GM12872 (cell line): ENCODE measurements at regions not wholly inside any gene's neighbourhood (a gene's known extent, or its start where the extent isn't known, plus 50 kb on each side); places are given as distances from the start of the nearest gene placed in this dataset.
A peak's percentile ranks its signal among the peaks of the same experiment; 100 is the strongest.

Experiments used
- CTCF ChIP-seq: IDR thresholded peaks from 3 replicates; pipeline ENCODE4 v1.5.1; 2011; ENCODE audit warnings: low read depth, mild to moderate bottlenecking, low read length, moderate library complexity; ENCODE audit not compliant: insufficient read depth

- TF ChIP-seq CTCF, result no peak
These were observed 236.0 kb downstream of the EDEM1 start for GRCh38 chr3:5423523-5423922.

- TF ChIP-seq CTCF, result no peak
These were observed 237.9 kb downstream of the EDEM1 start for GRCh38 chr3:5425371-5425770.

GRCh38 chr3:5426094-5426883, 238.8 kb downstream of the EDEM1 start:
- TF ChIP-seq CTCF, result peak; percentile 94

- TF ChIP-seq CTCF, result no peak
These were observed 239.5 kb downstream of the EDEM1 start for GRCh38 chr3:5427021-5427420.

- TF ChIP-seq CTCF, result no peak
These were observed 240.4 kb downstream of the EDEM1 start for GRCh38 chr3:5427938-5428337.

- no peak for TF ChIP-seq CTCF
These were observed 241.4 kb downstream of the EDEM1 start for GRCh38 chr3:5428607-5429516.

GRCh38 chr3:5429517-5429890, 242.0 kb downstream of the EDEM1 start:
- no peak for TF ChIP-seq CTCF
